ENCODE measurements at regions not wholly inside any gene's neighbourhood (a gene's known extent, or its start where the extent isn't known, plus 50 kb on each side); places are given as distances from the start of the nearest gene placed in this dataset.
"Not testable (repeated sequence)": the region's sequence is repeated elsewhere in the genome, so short reads cannot be mapped to it uniquely, and the experiment has no call there.

- no peak for DNase-seq
Measured at GRCh38 chrX:40414335-40414734, 166.4 kb upstream of the ATP6AP2 start.

- no peak for DNase-seq
Measured at GRCh38 chrX:40411340-40412111, 169.2 kb upstream of the ATP6AP2 start.

DNA sequence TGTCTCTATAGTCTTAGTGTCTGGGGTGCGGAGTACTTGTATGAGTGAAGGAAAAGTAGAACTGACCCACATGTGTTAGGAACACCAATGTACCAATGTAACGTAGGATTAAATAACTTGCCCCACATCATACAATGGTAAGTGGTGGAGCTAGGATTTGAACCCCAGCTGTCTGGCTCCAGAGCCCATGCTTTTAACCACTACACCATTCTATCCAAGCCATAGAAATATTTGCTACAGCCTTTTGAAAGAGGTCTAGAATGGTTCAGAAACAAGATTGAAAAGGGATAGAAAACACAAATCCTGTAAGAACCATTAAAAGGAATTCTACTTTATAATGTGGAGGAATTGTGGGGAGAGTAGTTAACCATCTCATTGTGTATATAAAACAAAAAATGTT lies 169.9 kb upstream of the ATP6AP2 start:
- no peak for DNase-seq

DNA sequence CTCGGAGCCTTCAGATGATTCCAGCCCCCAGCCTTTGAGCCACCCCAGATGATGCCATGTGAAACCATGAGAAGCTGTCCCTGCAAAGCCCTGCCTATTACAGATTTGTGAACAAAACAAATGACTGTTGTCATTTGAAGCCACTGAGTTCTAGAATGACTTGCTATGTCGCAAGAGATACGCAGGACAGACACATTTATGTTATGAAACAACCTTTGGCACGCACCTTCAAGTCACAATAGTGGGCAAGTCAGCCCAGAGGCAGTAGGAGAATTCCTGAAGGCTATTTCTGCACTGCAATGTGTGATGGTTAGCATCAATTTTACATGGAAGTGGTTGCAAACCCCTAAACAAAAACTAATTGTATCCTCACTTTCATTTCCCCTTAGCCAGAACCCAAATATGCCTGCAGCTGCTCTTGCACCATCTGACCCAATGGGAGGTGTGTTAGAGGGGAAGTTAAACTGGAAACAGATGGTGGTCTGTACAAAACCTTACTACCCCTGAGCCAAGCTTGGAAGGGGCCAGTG lies 174.4 kb upstream of the ATP6AP2 start:
- no peak for DNase-seq

- no peak for DNase-seq
Measured at GRCh38 chrX:40405399-40405798, 175.4 kb upstream of the ATP6AP2 start.

DNA sequence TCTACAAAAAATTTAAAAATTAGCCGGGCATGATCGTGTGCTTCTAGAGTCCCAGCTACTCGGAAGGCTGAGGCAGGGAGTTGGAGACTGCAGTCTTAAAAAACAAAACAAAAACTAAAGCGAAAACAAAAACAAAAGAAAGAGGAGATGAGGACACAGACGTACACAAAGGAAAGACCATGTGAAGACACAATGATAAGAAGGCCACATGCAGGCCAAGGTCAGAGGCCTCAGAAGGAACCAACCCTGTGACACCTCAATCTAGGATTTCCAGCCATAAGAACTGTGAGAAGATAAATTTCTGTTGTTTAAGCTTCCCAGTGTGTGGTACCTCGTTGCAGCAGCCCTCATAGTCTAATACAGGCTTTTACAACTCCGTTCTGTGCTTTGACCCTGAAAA lies 177.0 kb upstream of the ATP6AP2 start:
- DNase-seq: no peak

DNA sequence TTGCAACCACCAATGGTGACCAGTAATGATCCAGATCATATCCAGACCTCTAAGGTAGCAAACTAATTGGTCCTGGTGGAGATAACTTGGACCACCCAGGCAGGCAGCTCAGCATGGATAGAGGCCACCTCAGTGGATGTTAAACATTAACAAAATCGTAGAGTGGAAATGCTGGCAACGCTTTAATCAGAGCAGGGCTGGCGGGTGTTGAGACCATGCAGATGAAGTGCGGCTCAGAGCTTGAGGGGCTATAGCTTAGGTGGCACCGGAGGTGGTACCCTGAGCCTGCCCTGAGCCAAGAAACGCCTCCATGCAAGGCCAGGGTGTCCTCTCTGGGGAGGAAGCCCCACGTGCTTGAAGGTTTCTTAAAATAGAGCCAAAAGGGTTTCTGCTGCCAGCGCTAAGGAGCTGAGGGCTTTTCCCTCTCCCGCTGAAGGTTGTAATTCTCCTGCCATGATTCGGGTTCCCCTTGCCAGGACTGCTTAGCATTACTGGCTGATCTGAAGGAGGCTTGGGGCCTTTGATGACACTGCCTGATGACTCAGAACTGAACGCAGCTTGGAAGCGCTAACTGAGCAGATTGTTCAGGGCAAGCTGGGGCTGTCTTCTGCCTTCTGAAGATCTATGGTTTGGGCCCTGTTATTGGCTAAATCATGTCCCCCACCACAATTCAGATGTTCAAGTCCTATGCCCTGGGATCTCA lies 177.8 kb upstream of the ATP6AP2 start:
- peak; percentile 28 for DNase-seq

DNA sequence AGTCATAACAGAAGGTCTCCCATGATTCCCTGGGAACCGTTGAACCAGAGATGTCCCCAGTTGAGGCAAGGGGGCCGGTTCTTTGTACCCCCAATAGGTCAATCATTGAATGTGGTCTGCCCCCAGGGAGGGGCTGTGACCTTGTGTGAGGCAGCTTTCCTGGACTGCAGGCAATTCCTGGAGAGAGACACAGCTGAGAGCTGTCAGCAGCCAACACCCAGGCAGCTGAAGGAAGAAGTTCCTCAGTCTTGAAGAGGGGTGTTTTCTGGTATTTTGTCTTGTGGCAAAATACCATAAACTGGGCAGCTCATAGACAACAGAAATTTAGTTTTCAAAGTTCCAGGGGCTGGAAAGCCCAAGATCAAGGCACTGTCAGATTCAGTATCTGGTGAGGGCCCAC lies 185.7 kb upstream of the ATP6AP2 start:
- DNase-seq: no peak

- DNase-seq: no peak
Measured at GRCh38 chrX:40394302-40394701, 186.5 kb upstream of the ATP6AP2 start.

- no peak for DNase-seq
Measured at GRCh38 chrX:40392599-40392998, 188.2 kb upstream of the ATP6AP2 start.

DNA sequence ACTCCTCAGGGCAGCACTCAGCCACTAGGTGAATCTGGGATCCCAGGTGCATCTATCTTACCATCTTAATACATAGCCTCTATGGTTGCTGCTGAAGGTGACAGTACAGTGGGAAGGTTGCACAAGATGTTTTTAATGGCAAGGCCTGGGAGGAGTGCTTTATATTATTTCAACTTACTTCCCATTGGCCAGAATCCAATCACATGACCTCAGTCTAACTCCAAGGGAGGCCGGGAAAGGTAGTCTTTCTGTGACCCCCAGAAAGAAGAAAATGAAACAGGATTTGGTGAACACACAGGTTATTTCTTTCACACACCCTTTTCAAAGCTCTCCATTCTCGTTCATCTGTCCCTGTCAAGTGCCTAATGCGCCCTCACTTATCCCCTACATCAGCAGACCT lies 189.1 kb upstream of the ATP6AP2 start:
- no peak for DNase-seq

- DNase-seq: no peak
Measured at GRCh38 chrX:40389555-40389954, 191.2 kb upstream of the ATP6AP2 start.

DNA sequence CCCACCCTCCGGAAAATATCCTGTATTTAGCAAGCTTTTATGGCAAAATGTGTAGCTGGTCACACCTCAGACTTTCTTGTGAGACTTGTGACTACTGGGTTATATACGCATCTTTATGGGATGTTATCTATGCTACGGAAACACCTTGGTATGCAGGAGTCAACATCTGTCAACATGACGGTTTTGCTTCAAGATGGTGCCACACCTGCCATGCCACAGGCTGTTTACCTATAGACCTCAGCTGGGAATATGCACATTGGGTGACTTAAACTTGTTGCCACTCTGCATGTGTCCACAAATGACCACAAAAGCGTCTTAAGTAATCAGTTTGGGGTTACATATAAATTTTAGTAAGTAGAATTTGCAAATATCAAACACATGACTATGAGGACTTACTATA lies 192.3 kb upstream of the ATP6AP2 start:
- DNase-seq: no peak

DNA sequence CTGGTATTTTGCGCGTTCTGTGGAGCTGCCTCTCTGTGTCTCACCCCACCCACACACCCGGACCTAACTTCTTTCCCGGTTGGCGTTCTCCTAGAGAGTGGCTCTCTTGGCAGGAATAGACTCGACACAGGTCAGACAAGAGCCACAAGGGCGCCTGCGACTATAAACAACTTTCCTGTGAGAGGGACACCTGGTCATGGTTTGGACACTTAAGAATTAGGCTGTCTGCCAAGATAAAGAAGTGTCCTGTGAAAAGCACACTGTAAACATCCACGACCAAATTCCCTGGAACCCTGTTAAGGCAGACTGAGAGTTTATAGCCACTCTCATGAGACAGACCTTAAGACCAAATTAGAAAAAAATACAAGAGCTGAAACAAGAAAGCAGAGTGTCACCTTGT lies 192.9 kb upstream of the ATP6AP2 start:
- DNase-seq: not testable (repeated sequence)

- not testable (repeated sequence) for DNase-seq
Measured at GRCh38 chrX:40387311-40387710, 193.5 kb upstream of the ATP6AP2 start.

GRCh38 chrX:40385682-40386081 lies 195.1 kb upstream of the ATP6AP2 start:
- DNase-seq: no peak

DNA sequence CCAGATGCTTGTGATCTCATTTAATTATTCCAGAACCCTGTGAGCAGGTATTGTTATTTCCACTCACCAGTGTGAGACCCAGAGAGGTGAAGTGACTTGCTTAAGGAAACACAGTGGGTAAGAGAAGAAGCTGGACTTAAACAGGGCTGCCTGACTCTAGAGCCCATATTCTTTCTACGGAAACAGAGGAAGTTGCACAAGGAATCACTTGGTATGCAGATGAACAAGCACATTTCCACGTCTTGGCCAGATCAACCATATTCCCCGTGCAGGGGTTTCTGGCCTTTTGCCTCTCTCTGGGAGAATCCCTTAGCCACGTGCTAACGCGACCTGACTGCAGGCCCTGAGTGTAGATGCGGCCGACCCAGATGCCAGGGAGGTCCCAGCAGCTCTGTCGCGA lies 195.5 kb upstream of the ATP6AP2 start:
- no peak for DNase-seq

GRCh38 chrX:40383969-40384368 lies 196.8 kb upstream of the ATP6AP2 start:
- no peak for DNase-seq

DNA sequence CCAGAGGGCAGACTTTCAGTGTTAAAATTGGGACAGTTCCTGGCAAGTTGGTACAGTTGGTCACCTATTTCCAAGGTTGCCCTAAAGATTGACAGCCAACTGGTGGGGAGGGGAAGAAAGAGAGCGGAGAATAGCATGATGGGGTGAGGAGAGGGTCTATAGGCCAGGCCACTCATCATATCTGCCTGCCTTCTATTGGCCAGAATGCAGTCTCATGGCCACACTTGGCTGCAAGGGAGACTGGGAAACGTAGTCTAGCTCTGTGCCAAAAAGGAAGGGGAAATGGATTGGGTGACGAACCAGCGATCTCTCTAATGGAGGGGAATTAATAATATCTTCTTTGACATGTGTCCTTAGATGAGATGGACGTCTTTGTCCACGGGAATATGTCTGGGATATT lies 197.4 kb upstream of the ATP6AP2 start:
- no peak for DNase-seq

GRCh38 chrX:40380655-40381488 lies 199.9 kb upstream of the ATP6AP2 start:
- DNase-seq: no peak

DNA sequence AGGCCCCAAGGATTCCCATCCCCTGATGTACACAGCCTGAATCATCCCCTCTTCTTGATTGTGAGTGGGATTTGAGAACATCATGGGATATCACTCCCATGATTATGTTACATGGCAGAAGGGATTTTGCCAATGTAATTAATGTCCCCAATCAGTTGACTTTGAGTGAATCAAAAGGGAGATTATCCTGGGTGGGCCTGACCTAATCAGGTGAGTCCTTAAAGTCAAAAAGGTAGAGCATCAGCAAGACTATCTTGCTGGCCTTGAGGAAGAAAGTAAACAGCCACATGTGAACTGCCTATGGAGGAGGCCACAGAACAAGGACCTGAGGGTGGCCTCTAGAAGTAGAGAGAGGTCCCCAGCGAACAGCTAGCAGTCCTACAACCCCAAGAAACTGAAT lies 203.1 kb upstream of the ATP6AP2 start:
- DNase-seq: no peak

DNA sequence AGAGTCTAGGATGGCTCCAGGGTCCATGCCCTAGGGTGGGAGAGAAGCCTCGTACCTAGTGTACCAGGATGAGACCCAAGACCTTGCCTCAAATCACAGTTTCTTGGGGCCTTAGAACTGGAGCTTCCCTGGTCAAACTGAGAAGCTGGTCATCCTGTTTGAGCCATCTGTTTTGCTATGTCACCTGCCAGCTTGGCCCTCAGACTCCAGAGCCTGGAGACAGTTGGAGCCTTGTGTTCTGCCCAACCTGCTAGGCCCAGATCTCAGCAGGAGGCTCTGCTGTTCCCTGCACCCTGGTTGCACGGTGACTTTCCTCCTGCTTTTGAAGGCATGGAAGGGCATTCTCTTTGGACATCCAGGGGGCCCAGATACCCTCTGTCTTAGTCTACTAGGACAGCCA lies 206.3 kb upstream of the ATP6AP2 start:
- DNase-seq: no peak

DNA sequence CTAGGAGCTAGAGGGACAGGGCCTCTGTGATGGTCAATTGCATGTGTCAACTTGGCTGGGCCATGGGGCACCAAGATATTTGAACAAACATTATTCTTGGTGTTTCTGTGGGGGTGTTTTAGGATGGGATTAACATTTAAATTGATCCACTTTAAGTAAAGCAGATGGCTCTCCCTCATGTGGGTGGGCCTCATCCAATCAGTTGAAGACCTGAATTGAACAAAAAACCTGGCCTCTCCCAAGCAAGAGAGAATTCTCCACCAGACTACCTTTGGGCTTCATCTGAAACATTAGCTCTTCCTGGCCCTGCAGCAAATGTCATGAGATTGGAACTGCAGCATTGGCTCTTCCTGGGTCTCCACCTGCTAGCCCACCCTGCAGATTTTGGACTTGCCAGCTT lies 207.1 kb upstream of the ATP6AP2 start:
- DNase-seq: no peak

Measured in renal pelvis (tissue), 1 donor.